ENCODE measurements at regions not wholly inside any gene's neighbourhood (a gene's known extent, or its start where the extent isn't known, plus 50 kb on each side); places are given as distances from the start of the nearest gene placed in this dataset.

DNA sequence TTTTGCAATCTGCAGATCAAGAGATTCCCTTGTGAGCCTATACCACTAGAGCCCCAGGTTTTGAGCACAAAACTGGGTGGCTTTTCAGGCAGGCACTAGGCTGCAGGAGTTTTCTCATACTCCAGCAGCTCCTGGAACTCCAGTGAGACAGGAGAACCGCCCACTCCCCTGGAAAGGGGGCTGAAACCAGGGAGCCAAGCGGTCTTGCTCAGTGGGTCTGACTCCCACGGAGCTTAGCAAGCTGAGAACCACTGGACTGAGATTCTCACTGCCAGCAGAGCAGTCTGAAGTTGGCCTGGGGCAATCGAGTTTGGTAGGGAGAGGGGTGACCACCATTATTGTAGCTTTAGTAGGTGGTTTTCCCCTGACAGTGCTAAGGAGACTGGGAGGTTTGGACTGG lies 313.8 kb upstream of the TEX13C start:
- intact Hi-C loops (cut with micrococcal nuclease): no loop called here
- no peaks in the 10 kb centered on the region for H4K20me1 ChIP-seq (ENCODE audit: insufficient read depth)
- no peak overlapping the region for H3K27ac ChIP-seq (ENCODE audit: low read depth, low read length)
- no peaks in the 10 kb centered on the region for H3K27me3 ChIP-seq (ENCODE audit: insufficient read depth, low read length)
- H3K4me2 ChIP-seq (ENCODE audit: low read length): no peak overlapping the region
- no TSS peak for BruUV-seq (replicated peaks)
- no peak overlapping the region for H3K9ac ChIP-seq (ENCODE audit: low read length)
- H3K79me2 ChIP-seq (ENCODE audit: insufficient read depth, low read length): no peaks in the 10 kb centered on the region
- no peak overlapping the region for H3K4me3 ChIP-seq (replicated peaks in 1 of 2; ENCODE audit: low read depth in 1 of 2, low read length in 2 of 2)
- ChIA-PET CTCF (no interaction called here), POLR2A (no interaction called here), RAD21 (ENCODE audit: low non-redundant PET in 1 of 2, low total read pairs in 2 of 2, uncharacterized antibody in 2 of 2, unreplicated experiment in 2 of 2) (no interaction called here)
- no peaks in the 10 kb centered on the region for H3K36me3 ChIP-seq (ENCODE audit: control insufficient read depth in 1 of 2, insufficient read depth in 2 of 2, low read length in 2 of 2)
- TF ChIP-seq ZFX (IDR thresholded peaks at IDR 0.05): no peak
- TF ChIP-seq ELF1 (IDR thresholded peaks at IDR 0.05; ENCODE audit: borderline replicate concordance, low read depth): no peak
- no peak for TF ChIP-seq POLR2AphosphoS5 (IDR thresholded peaks at IDR 0.05; ENCODE audit: low read depth, low read length)
- TF ChIP-seq JUND (IDR thresholded peaks at IDR 0.05): no peak
- DNase-seq (ENCODE audit: low read depth, low spot score) (no peak), ATAC-seq (no peak)
- H2AFZ ChIP-seq (ENCODE audit: low read depth, low read length, poor library complexity, severe bottlenecking): no peak overlapping the region
- no peaks in the 10 kb centered on the region for H3K4me1 ChIP-seq (ENCODE audit: control insufficient read depth in 1 of 2, insufficient read depth in 2 of 2, low read length in 2 of 2)
- no peaks in the 10 kb centered on the region for H3K9me2 ChIP-seq (ENCODE audit: insufficient read depth)
- no peaks in the 10 kb centered on the region for H3K9me3 ChIP-seq (ENCODE audit: control insufficient read depth in 1 of 2, insufficient read depth in 1 of 2, low read depth in 1 of 2, low read length in 2 of 2)

DNA sequence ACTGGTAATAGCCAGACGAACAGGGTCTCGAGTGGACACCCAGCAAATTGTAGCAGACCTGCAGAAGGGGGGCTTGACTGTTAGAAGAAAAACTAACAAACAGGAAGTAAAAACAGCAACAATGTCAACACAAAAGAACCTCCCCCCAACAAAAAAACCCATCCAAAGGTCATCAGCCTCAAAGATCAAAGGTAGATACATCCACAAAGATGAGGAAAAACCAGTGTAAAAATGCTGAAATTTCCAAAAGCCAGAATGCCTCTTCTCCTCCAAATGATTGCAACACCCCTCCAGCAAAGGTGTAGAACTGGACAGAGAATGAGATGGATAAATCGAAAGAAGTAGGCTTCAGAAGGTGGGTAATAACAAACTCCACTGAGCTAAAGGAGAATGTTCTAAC lies 313.0 kb upstream of the TEX13C start:
- RAD21 ChIA-PET (ENCODE audit: low non-redundant PET in 1 of 2, low total read pairs in 2 of 2, uncharacterized antibody in 2 of 2, unreplicated experiment in 2 of 2): no interaction called here

More for the DNA sequence above, 313.0 kb upstream of the TEX13C start:
- Histone ChIP-seq H3K9me3 (ENCODE audit: control insufficient read depth in 1 of 2, insufficient read depth in 1 of 2, low read depth in 1 of 2, low read length in 2 of 2) (no peaks in the 10 kb centered on the region), H3K4me1 (ENCODE audit: control insufficient read depth in 1 of 2, insufficient read depth in 2 of 2, low read length in 2 of 2) (no peaks in the 10 kb centered on the region), H3K79me2 (ENCODE audit: insufficient read depth, low read length) (no peaks in the 10 kb centered on the region), H3K4me2 (ENCODE audit: low read length) (no peak overlapping the region), H3K9me2 (ENCODE audit: insufficient read depth) (no peaks in the 10 kb centered on the region), H4K20me1 (ENCODE audit: insufficient read depth) (no peaks in the 10 kb centered on the region), H3K4me3 (replicated peaks in 1 of 2; ENCODE audit: low read depth in 1 of 2, low read length in 2 of 2) (no peak overlapping the region), H3K27me3 (ENCODE audit: insufficient read depth, low read length) (no peaks in the 10 kb centered on the region), H3K36me3 (ENCODE audit: control insufficient read depth in 1 of 2, insufficient read depth in 2 of 2, low read length in 2 of 2) (no peaks in the 10 kb centered on the region), H2AFZ (ENCODE audit: low read depth, low read length, poor library complexity, severe bottlenecking) (no peak overlapping the region), H3K27ac (ENCODE audit: low read depth, low read length) (no peak overlapping the region), H3K9ac (ENCODE audit: low read length) (no peak overlapping the region)
- BruUV-seq (replicated peaks): no TSS peak
- ATAC-seq (no peak), DNase-seq (ENCODE audit: low read depth, low spot score) (no peak)
- CTCF ChIA-PET: no interaction called here
- intact Hi-C loops (cut with micrococcal nuclease): no loop called here
- no peak for TF ChIP-seq ELF1 (IDR thresholded peaks at IDR 0.05; ENCODE audit: borderline replicate concordance, low read depth)
- TF ChIP-seq, protein P1, sequence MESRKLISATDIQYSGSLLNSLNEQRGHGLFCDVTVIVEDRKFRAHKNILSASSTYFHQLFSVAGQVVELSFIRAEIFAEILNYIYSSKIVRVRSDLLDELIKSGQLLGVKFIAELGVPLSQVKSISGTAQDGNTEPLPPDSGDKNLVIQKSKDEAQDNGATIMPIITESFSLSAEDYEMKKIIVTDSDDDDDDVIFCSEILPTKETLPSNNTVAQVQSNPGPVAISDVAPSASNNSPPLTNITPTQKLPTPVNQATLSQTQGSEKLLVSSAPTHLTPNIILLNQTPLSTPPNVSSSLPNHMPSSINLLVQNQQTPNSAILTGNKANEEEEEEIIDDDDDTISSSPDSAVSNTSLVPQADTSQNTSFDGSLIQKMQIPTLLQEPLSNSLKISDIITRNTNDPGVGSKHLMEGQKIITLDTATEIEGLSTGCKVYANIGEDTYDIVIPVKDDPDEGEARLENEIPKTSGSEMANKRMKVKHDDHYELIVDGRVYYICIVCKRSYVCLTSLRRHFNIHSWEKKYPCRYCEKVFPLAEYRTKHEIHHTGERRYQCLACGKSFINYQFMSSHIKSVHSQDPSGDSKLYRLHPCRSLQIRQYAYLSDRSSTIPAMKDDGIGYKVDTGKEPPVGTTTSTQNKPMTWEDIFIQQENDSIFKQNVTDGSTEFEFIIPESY (IDR thresholded peaks at IDR 0.05; ENCODE audit: extremely low read depth, insufficient replicate concordance, low read length): no peak
- no peak for TF ChIP-seq CEBPB (IDR thresholded peaks at IDR 0.05; ENCODE audit: low read depth)
- TF ChIP-seq EZH2phosphoT487 (IDR thresholded peaks at IDR 0.05; ENCODE audit: borderline replicate concordance): no peak
- no peak for TF ChIP-seq POLR2AphosphoS5 (IDR thresholded peaks at IDR 0.05; ENCODE audit: low read depth, low read length)
- no peak for TF ChIP-seq POLR2A (IDR thresholded peaks at IDR 0.05; ENCODE audit: borderline replicate concordance, extremely low read depth, insufficient read depth, insufficient read length)
- TF ChIP-seq ZNF274 (IDR thresholded peaks at IDR 0.05; ENCODE audit: low read depth, low read length): no peak
- no peak for TF ChIP-seq JUND (IDR thresholded peaks at IDR 0.05)
- TF ChIP-seq, protein P2, sequence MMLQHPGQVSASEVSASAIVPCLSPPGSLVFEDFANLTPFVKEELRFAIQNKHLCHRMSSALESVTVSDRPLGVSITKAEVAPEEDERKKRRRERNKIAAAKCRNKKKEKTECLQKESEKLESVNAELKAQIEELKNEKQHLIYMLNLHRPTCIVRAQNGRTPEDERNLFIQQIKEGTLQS (IDR thresholded peaks at IDR 0.05): no peak
- no peak for TF ChIP-seq SIN3A (IDR thresholded peaks at IDR 0.05; ENCODE audit: low read depth)
- TF ChIP-seq ZFX (IDR thresholded peaks at IDR 0.05): no peak
- no peak for TF ChIP-seq SRF (IDR thresholded peaks at IDR 0.05; ENCODE audit: low read depth)
- no peak for TF ChIP-seq FOSL1 (IDR thresholded peaks at IDR 0.05; ENCODE audit: low read depth)
- TF ChIP-seq EZH2 (IDR thresholded peaks at IDR 0.05): no peak
- no peak for TF ChIP-seq CBX3 (IDR thresholded peaks at IDR 0.05; ENCODE audit: low read depth)
- TF ChIP-seq, protein P3, sequence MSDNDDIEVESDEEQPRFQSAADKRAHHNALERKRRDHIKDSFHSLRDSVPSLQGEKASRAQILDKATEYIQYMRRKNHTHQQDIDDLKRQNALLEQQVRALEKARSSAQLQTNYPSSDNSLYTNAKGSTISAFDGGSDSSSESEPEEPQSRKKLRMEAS (IDR thresholded peaks at IDR 0.05): no peak
- no peak for TF ChIP-seq RAD21 (IDR thresholded peaks at IDR 0.05; ENCODE audit: low read depth)
- TF ChIP-seq, protein P4, sequence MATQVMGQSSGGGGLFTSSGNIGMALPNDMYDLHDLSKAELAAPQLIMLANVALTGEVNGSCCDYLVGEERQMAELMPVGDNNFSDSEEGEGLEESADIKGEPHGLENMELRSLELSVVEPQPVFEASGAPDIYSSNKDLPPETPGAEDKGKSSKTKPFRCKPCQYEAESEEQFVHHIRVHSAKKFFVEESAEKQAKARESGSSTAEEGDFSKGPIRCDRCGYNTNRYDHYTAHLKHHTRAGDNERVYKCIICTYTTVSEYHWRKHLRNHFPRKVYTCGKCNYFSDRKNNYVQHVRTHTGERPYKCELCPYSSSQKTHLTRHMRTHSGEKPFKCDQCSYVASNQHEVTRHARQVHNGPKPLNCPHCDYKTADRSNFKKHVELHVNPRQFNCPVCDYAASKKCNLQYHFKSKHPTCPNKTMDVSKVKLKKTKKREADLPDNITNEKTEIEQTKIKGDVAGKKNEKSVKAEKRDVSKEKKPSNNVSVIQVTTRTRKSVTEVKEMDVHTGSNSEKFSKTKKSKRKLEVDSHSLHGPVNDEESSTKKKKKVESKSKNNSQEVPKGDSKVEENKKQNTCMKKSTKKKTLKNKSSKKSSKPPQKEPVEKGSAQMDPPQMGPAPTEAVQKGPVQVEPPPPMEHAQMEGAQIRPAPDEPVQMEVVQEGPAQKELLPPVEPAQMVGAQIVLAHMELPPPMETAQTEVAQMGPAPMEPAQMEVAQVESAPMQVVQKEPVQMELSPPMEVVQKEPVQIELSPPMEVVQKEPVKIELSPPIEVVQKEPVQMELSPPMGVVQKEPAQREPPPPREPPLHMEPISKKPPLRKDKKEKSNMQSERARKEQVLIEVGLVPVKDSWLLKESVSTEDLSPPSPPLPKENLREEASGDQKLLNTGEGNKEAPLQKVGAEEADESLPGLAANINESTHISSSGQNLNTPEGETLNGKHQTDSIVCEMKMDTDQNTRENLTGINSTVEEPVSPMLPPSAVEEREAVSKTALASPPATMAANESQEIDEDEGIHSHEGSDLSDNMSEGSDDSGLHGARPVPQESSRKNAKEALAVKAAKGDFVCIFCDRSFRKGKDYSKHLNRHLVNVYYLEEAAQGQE (IDR thresholded peaks at IDR 0.05; ENCODE audit: low read depth): no peak
- POLR2A ChIA-PET: no interaction called here

All from HCT116 (cell line).